Endothelial cell of umbilical vein (primary cell): ENCODE measurements at regions not wholly inside any gene's neighbourhood (a gene's known extent, or its start where the extent isn't known, plus 50 kb on each side); places are given as distances from the start of the nearest gene placed in this dataset.

ENCODE experiments used
- BruUV-seq: library from RNA; stranded (reverse); fragments of 400-500 nt; replicated peaks from 2 replicates; lab custom pipeline; 2021; lab: Mats Ljungman, UMichigan
- CTCF ChIA-PET: fragments of 300-600, 350-600 bp; sonication (Branson Sonifier 250); formaldehyde crosslinking; loops from one replicate; lab custom pipeline; 2021; ENCODE audit warnings: antibody characterized with exemption, inconsistent platforms; lab: Charles Lee
- POLR2A ChIA-PET: fragments of 300-600, 350-600 bp; sonication (Branson Sonifier 250); formaldehyde crosslinking; loops from one replicate; lab custom pipeline; 2021; ENCODE audit warnings: antibody characterized with exemption, inconsistent platforms; lab: Charles Lee
- DNase-seq: peaks from one replicate; pipeline ENCODE4 v3.0.0-alpha.2; 2011; ENCODE audit warnings: low read depth, low spot score
- FAIRE-seq: peaks from 2 replicates; lab custom pipeline; 2011; peaks lifted over from hg19 to GRCh38; lab: Jason Lieb, UNC
- H2AFZ ChIP-seq: 2 replicates; pipeline ENCODE4 v1.6.0; 2012; ENCODE audit warnings: low read depth, low read length, control low read depth, inconsistent platforms
- H3K27ac ChIP-seq: 2 replicates; pipeline ENCODE4 v1.5.1; 2011; ENCODE audit warnings: low read depth, mild to moderate bottlenecking, control low read depth, low read length, moderate library complexity; ENCODE audit not compliant: insufficient read depth
- H3K27me3 ChIP-seq, 2 experiments: 2 replicates each; pipeline versions ENCODE4 v1.6.0 to v1.6.1; 2011; ENCODE audit warnings: low read length in 2 of 2, mixed read lengths in 1 of 2; ENCODE audit not compliant: control insufficient read depth in 2 of 2, insufficient read depth in 2 of 2
- H3K36me3 ChIP-seq, 2 experiments: 2 replicates in 1 of 2; 3 replicates in 1 of 2; pipeline ENCODE4 v1.5.1; 2011; ENCODE audit warnings: low read length in 2 of 2, mild to moderate bottlenecking in 1 of 2, moderate library complexity in 1 of 2; ENCODE audit not compliant: control insufficient read depth in 2 of 2, insufficient read depth in 2 of 2; ENCODE audit errors: extremely low read depth in 1 of 2
- H3K4me1 ChIP-seq: 3 replicates; pipeline ENCODE4 v1.5.1; 2011; ENCODE audit warnings: mild to moderate bottlenecking, low read length; ENCODE audit not compliant: control insufficient read depth, insufficient read depth; ENCODE audit errors: extremely low read depth
- H3K4me2 ChIP-seq: 2 replicates; pipeline ENCODE4 v1.6.1; 2011; ENCODE audit warnings: low read length, control low read depth, mixed read lengths; ENCODE audit not compliant: insufficient read depth
- H3K4me3 ChIP-seq, 3 experiments: fragments of 200-600 bp in 1 of 3; sonication (generic), shearing (Covaris generic) in 1 of 3; replicated peaks in 1 of 3; 2 replicates each; pipeline ENCODE4 v1.5.1; 2011 to 2016; ENCODE audit warnings: control low read depth in 3 of 3, low read length in 3 of 3, mild to moderate bottlenecking in 2 of 3, inconsistent platforms in 1 of 3, low read depth in 1 of 3, moderate library complexity in 1 of 3; ENCODE audit not compliant: insufficient read depth in 1 of 3
- H3K79me2 ChIP-seq: 2 replicates; pipeline ENCODE4 v1.6.0; 2012; ENCODE audit warnings: low read length, inconsistent platforms; ENCODE audit not compliant: control insufficient read depth, insufficient read depth
- H3K9ac ChIP-seq: replicated peaks from 2 replicates; pipeline ENCODE3; 2011; ENCODE audit warnings: low read length, control low read depth; ENCODE audit not compliant: insufficient read depth; ENCODE audit errors: extremely low read depth
- H3K9me1 ChIP-seq: replicated peaks from 3 replicates; pipeline ENCODE4 v1.6.0; 2011; ENCODE audit warnings: mild to moderate bottlenecking, low read length; ENCODE audit not compliant: control insufficient read depth, insufficient read depth; ENCODE audit errors: extremely low read depth
- H3K9me3 ChIP-seq: replicated peaks from 2 replicates; pipeline ENCODE4 v1.5.1; 2012; ENCODE audit warnings: low read length, inconsistent platforms; ENCODE audit not compliant: control insufficient read depth, insufficient read depth
- H4K20me1 ChIP-seq: replicated peaks from 2 replicates; pipeline ENCODE3; 2011; ENCODE audit warnings: mild to moderate bottlenecking, low read length; ENCODE audit not compliant: control insufficient read depth, insufficient read depth; ENCODE audit errors: extremely low read depth
- EZH2 ChIP-seq: IDR thresholded peaks from 2 replicates; pipeline ENCODE4 v1.6.1; 2012; ENCODE audit warnings: borderline replicate concordance, low read depth, mild to moderate bottlenecking, moderate library complexity, low read length, inconsistent platforms; ENCODE audit not compliant: severe bottlenecking
- FOS ChIP-seq: IDR thresholded peaks from 2 replicates; pipeline ENCODE4 v1.6.1; 2011; ENCODE audit warnings: mild to moderate bottlenecking, low read length, moderate library complexity, borderline replicate concordance; ENCODE audit not compliant: insufficient read depth
- GATA2 ChIP-seq: IDR thresholded peaks from 2 replicates; pipeline ENCODE4 v1.7.0; 2011; ENCODE audit warnings: low read depth, mild to moderate bottlenecking, moderate library complexity, mixed read lengths, low read length; ENCODE audit not compliant: insufficient read length, insufficient read depth
- JUN ChIP-seq: IDR thresholded peaks from 2 replicates; pipeline ENCODE4 v1.6.1; 2011; ENCODE audit warnings: borderline replicate concordance, low read depth; ENCODE audit not compliant: insufficient read length, insufficient read depth
- MAX ChIP-seq: IDR thresholded peaks from 2 replicates; pipeline ENCODE4 v1.6.1; 2011; ENCODE audit not compliant: insufficient read depth, insufficient read length
- MYC ChIP-seq: IDR thresholded peaks from one replicate; pipeline ENCODE4 v1.6.1; 2011; ENCODE audit warnings: mild to moderate bottlenecking, low read depth, low read length
- POLR2A ChIP-seq: IDR thresholded peaks from 2 replicates; pipeline ENCODE4 v1.6.1; 2012; ENCODE audit warnings: low read depth, mild to moderate bottlenecking, control low read depth, low read length
- POLR2AphosphoS5 ChIP-seq: IDR thresholded peaks from 2 replicates; pipeline ENCODE4 v1.6.1; 2012; ENCODE audit warnings: low read depth, mild to moderate bottlenecking, control low read depth, low read length, moderate library complexity; ENCODE audit not compliant: insufficient read depth
- dilution Hi-C: fragments of 300-500 bp; cut with MboI; formaldehyde crosslinking; loops from one replicate; pipeline ENCODE4 v1.15.0; 2019; ENCODE audit warnings: low sequenced_read_pairs; ENCODE audit not compliant: extremely low pct_ligation_motif_present
- intact Hi-C: fragments of 100-400 bp; cut with micrococcal nuclease; formaldehyde crosslinking; loops from one replicate; pipeline ENCODE4 v1.10.0; 2022
- TF ChIP-seq, protein P1 (sequence below), 2 donors: IDR thresholded peaks; 1 replicate in 1 of 2; 2 replicates in 1 of 2; pipeline ENCODE4 v1.5.1; 2011; ENCODE audit warnings: low read length in 2 of 2, mild to moderate bottlenecking in 2 of 2, moderate library complexity in 2 of 2, control low read depth in 1 of 2, inconsistent platforms in 1 of 2, low read depth in 1 of 2; ENCODE audit not compliant: insufficient read depth in 1 of 2; ENCODE audit errors: extremely low read depth in 1 of 2

GRCh38 chr6:106825156-106825555 is 149.4 kb downstream of the CD24 start:
- Histone ChIP-seq H3K4me3 (no peak overlapping the region), H3K4me2 (no peak overlapping the region), H2AFZ (no peak overlapping the region), H3K36me3 (no peaks in the 10 kb centered on the region), H3K9me3 (no peaks in the 10 kb centered on the region), H4K20me1 (no peaks in the 10 kb centered on the region), H3K4me1 (no peaks in the 10 kb centered on the region), H3K27me3 (no peaks in the 10 kb centered on the region), H3K9me1 (no peaks in the 10 kb centered on the region), H3K9ac (no peak overlapping the region), H3K79me2 (no peaks in the 10 kb centered on the region), H3K27ac (no peak overlapping the region)
- intact Hi-C loops (no loop called here), dilution Hi-C loops (no loop called here)
- CTCF ChIA-PET, result no interaction called here
- no peak for FAIRE-seq
- POLR2A ChIA-PET, result no interaction called here
- TF ChIP-seq JUN (no peak), FOS (no peak), GATA2 (no peak), EZH2 (no peak), MYC (no peak), POLR2AphosphoS5 (no peak), MAX (no peak), POLR2A (no peak)
- TF ChIP-seq, protein P1, sequence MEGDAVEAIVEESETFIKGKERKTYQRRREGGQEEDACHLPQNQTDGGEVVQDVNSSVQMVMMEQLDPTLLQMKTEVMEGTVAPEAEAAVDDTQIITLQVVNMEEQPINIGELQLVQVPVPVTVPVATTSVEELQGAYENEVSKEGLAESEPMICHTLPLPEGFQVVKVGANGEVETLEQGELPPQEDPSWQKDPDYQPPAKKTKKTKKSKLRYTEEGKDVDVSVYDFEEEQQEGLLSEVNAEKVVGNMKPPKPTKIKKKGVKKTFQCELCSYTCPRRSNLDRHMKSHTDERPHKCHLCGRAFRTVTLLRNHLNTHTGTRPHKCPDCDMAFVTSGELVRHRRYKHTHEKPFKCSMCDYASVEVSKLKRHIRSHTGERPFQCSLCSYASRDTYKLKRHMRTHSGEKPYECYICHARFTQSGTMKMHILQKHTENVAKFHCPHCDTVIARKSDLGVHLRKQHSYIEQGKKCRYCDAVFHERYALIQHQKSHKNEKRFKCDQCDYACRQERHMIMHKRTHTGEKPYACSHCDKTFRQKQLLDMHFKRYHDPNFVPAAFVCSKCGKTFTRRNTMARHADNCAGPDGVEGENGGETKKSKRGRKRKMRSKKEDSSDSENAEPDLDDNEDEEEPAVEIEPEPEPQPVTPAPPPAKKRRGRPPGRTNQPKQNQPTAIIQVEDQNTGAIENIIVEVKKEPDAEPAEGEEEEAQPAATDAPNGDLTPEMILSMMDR (IDR thresholded peaks at IDR 0.05; ENCODE audit: extremely low read depth in 1 of 2, insufficient read depth in 1 of 2, low read depth in 1 of 2, low read length in 2 of 2), result no peak
- BruUV-seq, result no TSS peak
- no peak for DNase-seq
